ENCODE measurements at regions not wholly inside any gene's neighbourhood (a gene's known extent, or its start where the extent isn't known, plus 50 kb on each side); places are given as distances from the start of the nearest gene placed in this dataset.
"Not testable (repeated sequence)": the region's sequence is repeated elsewhere in the genome, so short reads cannot be mapped to it uniquely, and the experiment has no call there.

DNA sequence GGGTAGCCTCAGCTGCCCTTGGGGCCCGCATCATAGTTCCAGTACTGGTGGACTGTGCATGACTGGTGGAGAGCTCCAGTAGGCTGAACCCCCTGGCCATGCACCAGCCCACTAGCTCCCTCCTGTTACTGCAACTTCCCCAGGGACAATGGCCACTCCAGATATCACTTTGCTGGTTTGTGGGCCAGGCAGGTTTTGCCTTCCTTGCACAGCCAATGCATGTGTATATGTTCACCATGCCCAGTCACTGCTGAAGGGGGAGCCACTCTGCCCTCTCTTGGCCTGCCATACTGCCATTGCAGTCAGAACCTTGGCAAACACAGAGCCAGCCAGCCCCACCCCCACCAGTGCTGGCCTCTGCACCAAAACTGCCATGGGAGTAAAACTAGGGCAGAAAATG lies 2095.3 kb upstream of the RAG2 start:
- no peak for FAIRE-seq
- no peaks in the 10 kb centered on the region for H3K36me3 ChIP-seq (replicated peaks in 1 of 2; ENCODE audit: control insufficient read depth in 1 of 2, insufficient read depth in 2 of 2, low read length in 2 of 2)
- ChIA-PET POLR2A (no interaction called here), CTCF (ENCODE audit: low intra/inter-chr PET ratio, low total read pairs) (no interaction called here)
- H4K20me1 ChIP-seq (ENCODE audit: insufficient read depth, low read length) = no peaks in the 10 kb centered on the region
- no peak overlapping the region for H3K4me3 ChIP-seq (replicated peaks in 1 of 3; ENCODE audit: insufficient read depth in 1 of 3, low read depth in 2 of 3, low read length in 3 of 3)
- peaks cover 18% of the 10 kb centered on the region for H3K9me3 ChIP-seq (ENCODE audit: low read length)
- intact Hi-C loops (cut with micrococcal nuclease; ENCODE audit: unreplicated experiment) = no loop called here
- ATAC-seq = no peak
- no peak overlapping the region for H3K27ac ChIP-seq (ENCODE audit: extremely low read length, insufficient read depth, low read length)
- no peaks in the 10 kb centered on the region for H3K79me2 ChIP-seq (ENCODE audit: insufficient read depth, low read length)
- no CpG with 5 or more reads among the region's 1 CpG for WGBS (ENCODE audit: low lambda C conversion rate)
- no peak for TF ChIP-seq CEBPG (CRISPR knock-in tag; IDR thresholded peaks at IDR 0.05)
- no peak for TF ChIP-seq ZKSCAN1 (IDR thresholded peaks at IDR 0.05; ENCODE audit: low read length)
- TF ChIP-seq HNRNPLL (IDR thresholded peaks at IDR 0.05; ENCODE audit: low read depth, low read length, poor library complexity, severe bottlenecking) = no peak
- no peak for TF ChIP-seq PHF20 (CRISPR knock-in tag; IDR thresholded peaks at IDR 0.05)
- no peak for TF ChIP-seq NCOA2 (CRISPR knock-in tag; IDR thresholded peaks at IDR 0.05)
- TF ChIP-seq, protein P1, sequence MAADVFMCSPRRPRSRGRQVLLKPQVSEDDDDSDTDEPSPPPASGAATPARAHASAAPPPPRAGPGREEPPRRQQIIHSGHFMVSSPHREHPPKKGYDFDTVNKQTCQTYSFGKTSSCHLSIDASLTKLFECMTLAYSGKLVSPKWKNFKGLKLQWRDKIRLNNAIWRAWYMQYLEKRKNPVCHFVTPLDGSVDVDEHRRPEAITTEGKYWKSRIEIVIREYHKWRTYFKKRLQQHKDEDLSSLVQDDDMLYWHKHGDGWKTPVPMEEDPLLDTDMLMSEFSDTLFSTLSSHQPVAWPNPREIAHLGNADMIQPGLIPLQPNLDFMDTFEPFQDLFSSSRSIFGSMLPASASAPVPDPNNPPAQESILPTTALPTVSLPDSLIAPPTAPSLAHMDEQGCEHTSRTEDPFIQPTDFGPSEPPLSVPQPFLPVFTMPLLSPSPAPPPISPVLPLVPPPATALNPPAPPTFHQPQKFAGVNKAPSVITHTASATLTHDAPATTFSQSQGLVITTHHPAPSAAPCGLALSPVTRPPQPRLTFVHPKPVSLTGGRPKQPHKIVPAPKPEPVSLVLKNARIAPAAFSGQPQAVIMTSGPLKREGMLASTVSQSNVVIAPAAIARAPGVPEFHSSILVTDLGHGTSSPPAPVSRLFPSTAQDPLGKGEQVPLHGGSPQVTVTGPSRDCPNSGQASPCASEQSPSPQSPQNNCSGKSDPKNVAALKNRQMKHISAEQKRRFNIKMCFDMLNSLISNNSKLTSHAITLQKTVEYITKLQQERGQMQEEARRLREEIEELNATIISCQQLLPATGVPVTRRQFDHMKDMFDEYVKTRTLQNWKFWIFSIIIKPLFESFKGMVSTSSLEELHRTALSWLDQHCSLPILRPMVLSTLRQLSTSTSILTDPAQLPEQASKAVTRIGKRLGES (CRISPR knock-in tag; IDR thresholded peaks at IDR 0.05; ENCODE audit: borderline replicate concordance) = no peak
- TF ChIP-seq HES4 (CRISPR knock-in tag; IDR thresholded peaks at IDR 0.05; ENCODE audit: borderline replicate concordance) = no peak
- no peaks in the 10 kb centered on the region for H3K27me3 ChIP-seq (ENCODE audit: control insufficient read depth in 1 of 2, insufficient read depth in 2 of 2, low read length in 2 of 2)
- in situ Hi-C loops (cut with HindIII; ENCODE audit: extremely low pct_ligation_motif_present, low pct_unique_long_range_greater_than_20kb) = no loop called here
- no peaks in the 10 kb centered on the region for H3K4me1 ChIP-seq (ENCODE audit: insufficient read depth, low read length)
- no peak for DNase-seq (ENCODE audit: low spot score)
- no TSS peak for BruUV-seq (replicated peaks)
- no peak overlapping the region for H3K9ac ChIP-seq (ENCODE audit: insufficient read depth, low read depth, low read length)
- no peak overlapping the region for H2AFZ ChIP-seq (ENCODE audit: low read length)
- H3K4me2 ChIP-seq (ENCODE audit: low read depth, low read length) = no peak overlapping the region

DNA sequence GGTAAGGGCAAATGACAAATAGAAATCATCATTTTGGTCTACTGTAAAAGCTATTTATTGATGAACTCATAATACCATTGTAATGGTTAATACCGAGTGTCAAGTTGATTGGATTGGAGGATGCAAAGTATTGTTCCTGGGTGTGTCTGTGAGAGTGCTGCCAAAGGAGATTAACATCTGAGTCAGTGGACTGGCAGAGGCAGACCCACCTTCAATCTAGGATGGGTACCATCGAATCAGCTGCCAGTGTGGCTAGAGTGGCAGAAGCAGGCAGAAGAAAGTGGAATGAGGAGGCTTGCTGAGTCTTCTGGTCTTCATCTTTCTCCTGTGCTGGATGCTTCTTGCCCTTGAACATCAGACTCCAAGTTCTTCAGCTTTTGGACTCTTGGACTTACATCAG lies 2092.2 kb upstream of the RAG2 start:
- POLR2A ChIA-PET; H3K9ac ChIP-seq (ENCODE audit: insufficient read depth, low read depth, low read length); H3K79me2 ChIP-seq (ENCODE audit: insufficient read depth, low read length); FAIRE-seq; H3K4me2 ChIP-seq (ENCODE audit: low read depth, low read length); CTCF ChIA-PET (ENCODE audit: low intra/inter-chr PET ratio, low total read pairs); H3K4me3 ChIP-seq (replicated peaks in 1 of 3; ENCODE audit: insufficient read depth in 1 of 3, low read depth in 2 of 3, low read length in 3 of 3); H3K4me1 ChIP-seq (ENCODE audit: insufficient read depth, low read length); ATAC-seq; BruUV-seq (replicated peaks); intact Hi-C loops (cut with micrococcal nuclease; ENCODE audit: unreplicated experiment); H3K27me3 ChIP-seq (ENCODE audit: control insufficient read depth in 1 of 2, insufficient read depth in 2 of 2, low read length in 2 of 2); in situ Hi-C loops (cut with HindIII; ENCODE audit: extremely low pct_ligation_motif_present, low pct_unique_long_range_greater_than_20kb); DNase-seq (ENCODE audit: low spot score); H3K27ac ChIP-seq (ENCODE audit: extremely low read length, insufficient read depth, low read length); H3K36me3 ChIP-seq (replicated peaks in 1 of 2; ENCODE audit: control insufficient read depth in 1 of 2, insufficient read depth in 2 of 2, low read length in 2 of 2); H2AFZ ChIP-seq (ENCODE audit: low read length); H4K20me1 ChIP-seq (ENCODE audit: insufficient read depth, low read length): not testable (repeated sequence)
- peaks cover 23% of the 10 kb centered on the region for H3K9me3 ChIP-seq (ENCODE audit: low read length)
- WGBS (ENCODE audit: low lambda C conversion rate) = 43% methylated on average over 1 of the region's 2 CpGs

Measured in HepG2 (cell line).